Activated naive CD4-positive, alpha-beta T cell treated with anti-CD3 and anti-CD28 coated beads, Interleukin-2, amount 10 ng/mL, durations not matched to agents 7 days and 5 days (primary cell): ENCODE measurements at regions not wholly inside any gene's neighbourhood (a gene's known extent, or its start where the extent isn't known, plus 50 kb on each side); places are given as distances from the start of the nearest gene placed in this dataset.
"Not testable (repeated sequence)": the region's sequence is repeated elsewhere in the genome, so short reads cannot be mapped to it uniquely, and the experiment has no call there.

ENCODE experiments used
- CTCF ChIA-PET: fragments of 350-600 bp; sonication (Branson Sonifier 250); formaldehyde crosslinking; loops from one replicate; lab custom pipeline; 2021; ENCODE audit warnings: antibody characterized with exemption; lab: Charles Lee
- DNase-seq: peaks from one replicate; pipeline ENCODE4 v3.0.0-alpha.2; 2020
- H3K27ac Mint-ChIP-seq: one replicate; pipeline ENCODE4 v1.8.0; 2021; ENCODE audit warnings: mild to moderate bottlenecking, moderate library complexity, mixed read lengths
- H3K27me3 Mint-ChIP-seq: one replicate; pipeline ENCODE4 v1.8.0; 2021; ENCODE audit warnings: mild to moderate bottlenecking, mixed read lengths
- H3K36me3 Mint-ChIP-seq: one replicate; pipeline ENCODE4 v1.8.0; 2021; ENCODE audit warnings: mixed read lengths
- H3K4me1 Mint-ChIP-seq: one replicate; pipeline ENCODE4 v1.8.0; 2021; ENCODE audit warnings: mixed read lengths
- H3K4me3 Mint-ChIP-seq: one replicate; pipeline ENCODE4 v1.8.0; 2021; ENCODE audit warnings: mild to moderate bottlenecking, moderate library complexity, mixed read lengths
- H3K9me3 Mint-ChIP-seq: one replicate; pipeline ENCODE4 v1.8.0; 2021; ENCODE audit warnings: mixed read lengths

DNA sequence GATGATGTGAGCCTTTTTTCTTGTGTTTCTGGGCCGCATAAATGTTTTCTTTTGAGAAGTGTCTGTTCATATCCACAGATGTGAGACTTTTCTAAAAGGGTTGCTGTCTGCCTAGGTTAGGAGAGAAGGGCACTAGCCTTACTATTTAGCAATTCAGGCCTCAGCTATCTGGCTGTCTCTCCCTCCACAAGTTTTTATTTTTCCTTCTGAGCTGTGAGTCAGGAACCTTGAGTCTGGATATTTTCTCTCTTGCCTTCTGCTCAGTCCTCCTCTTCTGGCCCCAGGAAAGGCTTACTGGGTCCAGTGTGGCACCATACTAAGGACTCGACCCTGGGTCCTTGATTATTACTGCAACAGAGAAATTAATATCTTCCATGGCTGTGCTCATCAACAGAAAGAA is 187.6 kb downstream of the CSNK1G3 start:
- Mint-ChIP-seq H3K4me1 (no peaks in the 10 kb centered on the region), H3K4me3 (no peak overlapping the region), H3K27me3 (no peaks in the 10 kb centered on the region), H3K27ac (no peak overlapping the region), H3K9me3 (peaks cover 4% of the 10 kb centered on the region), H3K36me3 (no peaks in the 10 kb centered on the region)
- no peak for DNase-seq
- CTCF ChIA-PET: no interaction called here

DNA sequence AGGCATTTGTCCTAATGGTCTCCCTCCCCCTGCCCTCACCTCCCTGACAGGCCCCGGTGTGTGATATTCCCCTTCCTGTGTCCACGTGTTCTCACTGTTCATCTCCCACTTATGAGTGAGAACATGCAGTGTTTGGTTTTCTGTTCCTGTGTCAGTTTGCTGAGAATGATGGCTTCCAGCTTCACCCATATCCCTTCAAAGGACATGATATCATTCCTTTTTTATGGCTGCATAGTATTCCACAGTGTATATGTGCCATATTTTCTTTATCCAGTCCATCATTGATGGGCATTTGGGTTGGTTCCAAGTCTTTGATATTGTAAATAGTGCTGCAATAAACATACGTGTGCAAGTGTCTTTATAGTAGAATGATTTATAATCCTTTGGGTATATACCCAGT is 187.0 kb downstream of the CSNK1G3 start:
- H3K9me3 Mint-ChIP-seq, H3K4me1 Mint-ChIP-seq, DNase-seq, H3K27me3 Mint-ChIP-seq, CTCF ChIA-PET, H3K27ac Mint-ChIP-seq, H3K36me3 Mint-ChIP-seq, H3K4me3 Mint-ChIP-seq: not testable (repeated sequence)

DNA sequence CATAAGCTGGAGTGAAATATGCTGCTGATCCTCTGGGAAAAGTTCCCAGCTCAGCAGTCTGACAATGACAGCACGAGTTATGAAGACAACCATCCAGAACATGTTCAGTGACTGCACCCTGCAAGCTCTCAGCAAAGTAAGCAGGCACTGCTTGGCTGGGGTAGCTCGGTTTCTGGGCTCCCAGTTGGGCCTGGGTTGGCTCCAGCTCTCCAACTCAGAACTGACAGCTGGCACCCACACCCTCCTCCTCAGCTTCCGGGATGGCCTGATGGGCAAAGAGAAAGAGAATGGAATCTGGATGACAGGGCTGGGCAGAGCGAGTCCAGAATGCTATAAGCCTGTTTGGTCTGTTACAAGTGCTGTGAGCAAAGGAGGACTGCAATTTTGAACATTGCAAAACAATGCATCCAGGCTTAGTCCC is 185.0 kb downstream of the CSNK1G3 start:
- Mint-ChIP-seq H3K36me3 (no peaks in the 10 kb centered on the region), H3K27me3 (no peaks in the 10 kb centered on the region), H3K9me3 (peaks cover 4% of the 10 kb centered on the region), H3K4me3 (no peak overlapping the region), H3K4me1 (no peaks in the 10 kb centered on the region), H3K27ac (no peak overlapping the region)
- CTCF ChIA-PET: no interaction called here
- no peak for DNase-seq

DNA sequence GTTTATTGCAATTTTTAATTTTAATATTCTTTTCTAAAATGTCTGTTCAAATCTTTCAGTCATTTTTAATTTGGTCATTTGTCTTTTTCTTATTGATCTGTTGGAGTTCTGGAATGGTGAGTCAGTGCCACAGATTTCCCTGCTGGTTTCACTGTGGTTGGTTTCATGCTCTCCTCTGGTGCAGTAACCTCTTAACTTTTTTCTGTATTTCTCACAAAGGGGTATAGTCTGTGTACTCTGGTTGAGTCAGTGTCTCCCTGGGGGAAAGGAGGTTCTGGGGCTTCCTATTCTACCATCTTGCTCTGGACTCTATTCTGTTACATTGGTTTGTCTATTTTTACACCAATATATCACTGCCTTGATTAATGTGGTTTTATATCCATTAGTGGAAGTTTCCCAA is 178.8 kb downstream of the CSNK1G3 start:
- Mint-ChIP-seq H3K36me3 (no peaks in the 10 kb centered on the region), H3K27ac (no peak overlapping the region), H3K4me3 (no peak overlapping the region), H3K4me1 (no peaks in the 10 kb centered on the region), H3K27me3 (no peaks in the 10 kb centered on the region), H3K9me3 (no peaks in the 10 kb centered on the region)
- DNase-seq: no peak
- CTCF ChIA-PET: no interaction called here

DNA sequence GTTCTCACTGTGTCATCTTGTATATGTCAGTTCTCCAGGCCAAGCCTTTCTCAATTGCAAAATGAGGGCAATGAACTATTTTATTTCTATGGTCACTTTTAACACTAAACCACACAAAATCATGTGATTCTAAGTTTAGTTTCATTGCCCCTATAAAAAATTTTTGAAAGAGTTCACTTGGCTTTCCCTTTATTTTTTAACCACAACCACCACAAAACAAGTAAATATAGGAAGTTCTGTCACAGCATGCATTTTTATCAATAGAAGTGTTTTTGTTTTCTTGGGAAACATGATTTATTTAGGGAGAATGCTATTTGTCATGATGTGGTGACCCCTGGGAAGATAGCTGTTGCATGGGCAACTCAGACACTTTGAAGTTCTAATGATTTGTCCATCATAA is 169.1 kb downstream of the CSNK1G3 start:
- no peaks in the 10 kb centered on the region for H3K27me3 Mint-ChIP-seq
- CTCF ChIA-PET: no interaction called here
- no peak overlapping the region for H3K27ac Mint-ChIP-seq
- no peak for DNase-seq
- peaks cover 8% of the 10 kb centered on the region for H3K9me3 Mint-ChIP-seq
- H3K4me3 Mint-ChIP-seq: no peak overlapping the region
- no peaks in the 10 kb centered on the region for H3K4me1 Mint-ChIP-seq
- no peaks in the 10 kb centered on the region for H3K36me3 Mint-ChIP-seq

DNA sequence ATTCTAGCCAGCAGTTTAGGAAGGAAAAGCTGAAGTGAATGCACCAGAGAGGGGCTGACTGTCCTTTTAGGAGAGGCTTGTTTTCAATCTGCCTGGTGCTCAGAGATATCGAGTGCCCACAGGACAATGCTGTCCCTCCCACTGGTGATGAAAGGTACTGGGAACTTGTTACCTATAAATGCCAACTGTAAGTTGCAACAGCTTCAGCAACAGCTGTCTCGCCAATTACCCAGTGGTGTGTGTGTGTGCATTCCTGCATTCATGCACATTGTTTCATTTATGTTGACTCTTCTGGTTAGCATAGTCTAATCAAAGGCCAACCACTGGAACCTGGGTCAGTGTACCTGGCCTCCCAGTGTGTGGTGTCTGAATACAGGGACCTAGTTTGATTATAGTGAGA is 161.1 kb downstream of the CSNK1G3 start:
- H3K4me1 Mint-ChIP-seq: no peaks in the 10 kb centered on the region
- H3K27me3 Mint-ChIP-seq: no peaks in the 10 kb centered on the region
- no peak overlapping the region for H3K4me3 Mint-ChIP-seq
- H3K36me3 Mint-ChIP-seq: no peaks in the 10 kb centered on the region
- CTCF ChIA-PET: no interaction called here
- no peak overlapping the region for H3K27ac Mint-ChIP-seq
- H3K9me3 Mint-ChIP-seq: no peaks in the 10 kb centered on the region
- DNase-seq: no peak

DNA sequence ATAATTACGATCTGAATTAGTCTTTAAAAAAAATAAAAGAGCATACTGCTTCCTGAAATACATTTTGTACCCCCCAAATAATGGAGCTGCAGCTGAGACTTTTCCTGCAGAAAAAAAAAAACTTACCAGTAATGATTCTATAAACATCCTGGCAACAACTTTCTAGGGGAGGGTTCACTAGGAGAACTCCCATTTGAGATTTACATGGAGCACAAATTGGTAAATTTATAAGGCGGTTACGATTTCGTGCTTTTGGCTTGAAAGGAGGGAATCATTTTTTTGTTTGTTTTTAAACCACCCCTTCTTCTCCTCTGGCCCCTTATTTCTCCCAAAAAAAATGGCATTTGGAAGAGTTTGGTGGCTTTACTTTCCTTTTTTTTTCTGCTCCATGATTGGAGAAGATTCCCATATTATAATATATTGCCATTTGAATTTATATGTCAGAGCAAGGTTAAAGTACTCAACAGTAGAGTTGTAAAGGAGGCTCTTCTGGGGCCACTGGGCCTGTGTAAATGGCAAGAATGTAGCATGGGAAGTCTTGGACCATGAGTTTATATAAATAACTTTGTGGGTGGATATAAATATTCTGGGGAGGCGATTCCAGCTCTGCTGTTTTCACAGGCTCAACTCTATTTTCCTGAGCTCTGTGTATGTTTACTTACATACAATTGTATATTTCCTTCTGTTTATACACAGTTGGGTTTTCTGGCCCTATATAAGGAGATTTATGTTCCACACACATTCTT is 159.9 kb downstream of the CSNK1G3 start:
- no peaks in the 10 kb centered on the region for H3K36me3 Mint-ChIP-seq
- peaks cover 4% of the 10 kb centered on the region for H3K27me3 Mint-ChIP-seq
- CTCF ChIA-PET: interaction anchor here (0.6 kb wide), 1 partner anchor 756 kb away, joined by 3 read pairs; no protein-coding TSS in a partner anchor
- DNase-seq: no peak
- H3K9me3 Mint-ChIP-seq: no peaks in the 10 kb centered on the region
- no peaks in the 10 kb centered on the region for H3K4me1 Mint-ChIP-seq
- H3K27ac Mint-ChIP-seq: no peak overlapping the region
- H3K4me3 Mint-ChIP-seq: no peak overlapping the region

DNA sequence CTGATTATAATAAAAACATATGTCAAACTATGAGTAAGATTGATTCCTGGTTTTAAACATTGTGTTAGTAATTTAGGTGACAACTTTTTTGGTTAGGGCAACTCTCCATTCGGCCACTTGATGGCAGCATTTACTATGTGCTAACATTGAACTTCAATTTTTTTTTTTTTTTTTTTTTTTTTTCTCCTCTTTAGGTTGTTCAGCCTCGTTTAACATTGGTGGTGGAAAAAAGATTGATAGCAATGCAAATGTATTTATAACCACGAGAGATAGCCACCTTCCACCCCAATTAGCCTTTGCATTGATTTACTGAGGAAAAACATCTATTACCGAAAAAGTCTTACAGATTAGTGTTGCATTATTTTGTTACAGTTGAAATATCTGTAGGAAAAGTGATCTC is 159.1 kb downstream of the CSNK1G3 start:
- H3K4me3 Mint-ChIP-seq: no peak overlapping the region
- H3K27ac Mint-ChIP-seq: no peak overlapping the region
- no peaks in the 10 kb centered on the region for H3K4me1 Mint-ChIP-seq
- DNase-seq: peak; percentile 54
- H3K9me3 Mint-ChIP-seq: no peaks in the 10 kb centered on the region
- CTCF ChIA-PET: interaction anchor here (0.6 kb wide), 1 partner anchor 757 kb away, joined by 3 read pairs; no protein-coding TSS in a partner anchor
- H3K27me3 Mint-ChIP-seq: peaks cover 4% of the 10 kb centered on the region
- H3K36me3 Mint-ChIP-seq: no peaks in the 10 kb centered on the region
